ENCODE measurements at regions not wholly inside any gene's neighbourhood (a gene's known extent, or its start where the extent isn't known, plus 50 kb on each side); places are given as distances from the start of the nearest gene placed in this dataset.
"Not testable (repeated sequence)": the region's sequence is repeated elsewhere in the genome, so short reads cannot be mapped to it uniquely, and the experiment has no call there.

- no peak for DNase-seq
Measured at GRCh38 chr6:20263059-20263458, 50.8 kb upstream of the MBOAT1 start.

- no peak for DNase-seq
Measured at GRCh38 chr6:20265842-20266241, 53.6 kb upstream of the MBOAT1 start.

GRCh38 chr6:20266851-20267608, 54.8 kb upstream of the MBOAT1 start:
- peak in 2 of 4 experiments; percentile 28 to 51 for DNase-seq

- no peak for DNase-seq
Measured at GRCh38 chr6:20269181-20269580, 56.9 kb upstream of the MBOAT1 start.

GRCh38 chr6:20271818-20272217, 59.5 kb upstream of the MBOAT1 start:
- DNase-seq, result no peak

- DNase-seq, result no peak
Measured at GRCh38 chr6:20274137-20274536, 61.9 kb upstream of the MBOAT1 start.

GRCh38 chr6:20275837-20276236, 63.6 kb upstream of the MBOAT1 start:
- not testable (repeated sequence) for DNase-seq

GRCh38 chr6:20277724-20278123, 65.5 kb upstream of the MBOAT1 start:
- not testable (repeated sequence) for DNase-seq

GRCh38 chr6:20279051-20279450, 66.8 kb upstream of the MBOAT1 start:
- no peak for DNase-seq

GRCh38 chr6:20279608-20280287, 67.5 kb upstream of the MBOAT1 start:
- no peak for DNase-seq

GRCh38 chr6:20280288-20280621, 68.0 kb upstream of the MBOAT1 start:
- DNase-seq, result no peak

- no peak for DNase-seq
Measured at GRCh38 chr6:20284672-20285071, 72.4 kb upstream of the MBOAT1 start.

GRCh38 chr6:20286968-20287565, 74.8 kb upstream of the MBOAT1 start:
- no peak for DNase-seq

GRCh38 chr6:20291764-20292580, 79.7 kb upstream of the MBOAT1 start:
- DNase-seq, result peak; percentile 86 to 92 (median 90)

- DNase-seq, result no peak
Measured at GRCh38 chr6:20292905-20293304, 80.6 kb upstream of the MBOAT1 start.

GRCh38 chr6:20301256-20301655, 89.0 kb upstream of the MBOAT1 start:
- DNase-seq, result no peak

GRCh38 chr6:20302168-20302567, 89.9 kb upstream of the MBOAT1 start:
- DNase-seq, result no peak

GRCh38 chr6:20302702-20303251, 90.5 kb upstream of the MBOAT1 start:
- DNase-seq, result no peak

GRCh38 chr6:20306491-20306890, 94.2 kb upstream of the MBOAT1 start:
- DNase-seq, result no peak

- no peak for DNase-seq
Measured at GRCh38 chr6:20309186-20309585, 92.5 kb upstream of the E2F3 start.

GRCh38 chr6:20310185-20310584, 91.5 kb upstream of the E2F3 start:
- DNase-seq, result no peak

- DNase-seq, result peak in 2 of 4 experiments; percentile 17 to 27
Measured at GRCh38 chr6:20312606-20313005, 89.1 kb upstream of the E2F3 start.

GRCh38 chr6:20313051-20313450, 88.6 kb upstream of the E2F3 start:
- DNase-seq, result peak in 1 of 4 experiments; percentile 20

Data from suppressor macrophage (primary cell).